ENCODE measurements at regions not wholly inside any gene's neighbourhood (a gene's known extent, or its start where the extent isn't known, plus 50 kb on each side); places are given as distances from the start of the nearest gene placed in this dataset.

GRCh38 chr2:118219611-118220010 is 131.3 kb downstream of the INSIG2 start:
- Histone ChIP-seq H3K4me2 (ENCODE audit: low read length) (no peak overlapping the region), H3K9me3 (ENCODE audit: control insufficient read depth, insufficient read depth, low read length) (no peaks in the 10 kb centered on the region), H4K20me1 (ENCODE audit: control insufficient read depth, insufficient read depth, low read depth, low read length) (no peaks in the 10 kb centered on the region), H3K27ac (ENCODE audit: low read depth, low read length) (no peak overlapping the region), H3K36me3 (ENCODE audit: control insufficient read depth, low read length) (no peaks in the 10 kb centered on the region), H3K9me2 (replicated peaks; ENCODE audit: control insufficient read depth, low read length) (no peaks in the 10 kb centered on the region), H3F3A (ENCODE audit: control insufficient read depth, insufficient read depth) (0 out of 2 replicates have a peak, but pooled peaks cover 2% of the 10 kb centered on the region), H3K4me3 (ENCODE audit: low read length) (no peak overlapping the region), H3K79me2 (ENCODE audit: control insufficient read depth, low read length) (no peaks in the 10 kb centered on the region), H3K4me1 (ENCODE audit: control insufficient read depth, low read length) (peaks cover 13% of the 10 kb centered on the region), H3K27me3 (ENCODE audit: control insufficient read depth, low read length) (peaks cover 38% of the 10 kb centered on the region)
- no peak for TF ChIP-seq CTCF (IDR thresholded peaks at IDR 0.05; ENCODE audit: low read depth, low read length, poor library complexity, severe bottlenecking)

GRCh38 chr2:118216224-118216623 is 128.0 kb downstream of the INSIG2 start:
- H3K36me3 ChIP-seq (ENCODE audit: control insufficient read depth, low read length), result no peaks in the 10 kb centered on the region
- no peaks in the 10 kb centered on the region for H3K4me1 ChIP-seq (ENCODE audit: control insufficient read depth, low read length)
- no peaks in the 10 kb centered on the region for H3K79me2 ChIP-seq (ENCODE audit: control insufficient read depth, low read length)
- no peak overlapping the region for H3K4me3 ChIP-seq (ENCODE audit: low read length)
- H3K9me3 ChIP-seq (ENCODE audit: control insufficient read depth, insufficient read depth, low read length), result no peaks in the 10 kb centered on the region
- no peak overlapping the region for H3K27ac ChIP-seq (ENCODE audit: low read depth, low read length)
- TF ChIP-seq CTCF (IDR thresholded peaks at IDR 0.05; ENCODE audit: low read depth, low read length, poor library complexity, severe bottlenecking) (no peak), EZH2phosphoT487 (IDR thresholded peaks at IDR 0.05; ENCODE audit: borderline replicate concordance, low read length) (no peak)
- peaks cover 15% of the 10 kb centered on the region for H3K27me3 ChIP-seq (ENCODE audit: control insufficient read depth, low read length)
- no peak overlapping the region for H3K4me2 ChIP-seq (ENCODE audit: low read length)
- no peaks in the 10 kb centered on the region for H3K9me2 ChIP-seq (replicated peaks; ENCODE audit: control insufficient read depth, low read length)
- no peaks in the 10 kb centered on the region for H3F3A ChIP-seq (ENCODE audit: control insufficient read depth, insufficient read depth)
- no peaks in the 10 kb centered on the region for H4K20me1 ChIP-seq (ENCODE audit: control insufficient read depth, insufficient read depth, low read depth, low read length)

GRCh38 chr2:118209727-118210126 is 121.5 kb downstream of the INSIG2 start:
- TF ChIP-seq CTCF (IDR thresholded peaks at IDR 0.05; ENCODE audit: low read depth, low read length, poor library complexity, severe bottlenecking) (no peak), EZH2phosphoT487 (IDR thresholded peaks at IDR 0.05; ENCODE audit: borderline replicate concordance, low read length) (no peak)
- no peaks in the 10 kb centered on the region for H3K36me3 ChIP-seq (ENCODE audit: control insufficient read depth, low read length)
- no peaks in the 10 kb centered on the region for H3K79me2 ChIP-seq (ENCODE audit: control insufficient read depth, low read length)
- H3K9me3 ChIP-seq (ENCODE audit: control insufficient read depth, insufficient read depth, low read length), result no peaks in the 10 kb centered on the region
- no peaks in the 10 kb centered on the region for H3F3A ChIP-seq (ENCODE audit: control insufficient read depth, insufficient read depth)
- no peak overlapping the region for H3K4me2 ChIP-seq (ENCODE audit: low read length)
- H3K27me3 ChIP-seq (ENCODE audit: control insufficient read depth, low read length), result peaks cover 12% of the 10 kb centered on the region
- H3K9me2 ChIP-seq (replicated peaks; ENCODE audit: control insufficient read depth, low read length), result no peaks in the 10 kb centered on the region
- no peaks in the 10 kb centered on the region for H3K4me1 ChIP-seq (ENCODE audit: control insufficient read depth, low read length)
- no peak overlapping the region for H3K4me3 ChIP-seq (ENCODE audit: low read length)
- H3K27ac ChIP-seq (ENCODE audit: low read depth, low read length), result no peak overlapping the region
- H4K20me1 ChIP-seq (ENCODE audit: control insufficient read depth, insufficient read depth, low read depth, low read length), result no peaks in the 10 kb centered on the region

- H3K9me3 ChIP-seq (ENCODE audit: control insufficient read depth, insufficient read depth, low read length), result no peaks in the 10 kb centered on the region
- no peak overlapping the region for H3K4me2 ChIP-seq (ENCODE audit: low read length)
- no peaks in the 10 kb centered on the region for H3K36me3 ChIP-seq (ENCODE audit: control insufficient read depth, low read length)
- no peaks in the 10 kb centered on the region for H4K20me1 ChIP-seq (ENCODE audit: control insufficient read depth, insufficient read depth, low read depth, low read length)
- no peak overlapping the region for H3K27ac ChIP-seq (ENCODE audit: low read depth, low read length)
- H3K4me1 ChIP-seq (ENCODE audit: control insufficient read depth, low read length), result no peaks in the 10 kb centered on the region
- no peaks in the 10 kb centered on the region for H3K9me2 ChIP-seq (replicated peaks; ENCODE audit: control insufficient read depth, low read length)
- TF ChIP-seq CTCF (IDR thresholded peaks at IDR 0.05; ENCODE audit: low read depth, low read length, poor library complexity, severe bottlenecking), result no peak
- TF ChIP-seq EZH2phosphoT487 (IDR thresholded peaks at IDR 0.05; ENCODE audit: borderline replicate concordance, low read length), result no peak
- H3K79me2 ChIP-seq (ENCODE audit: control insufficient read depth, low read length), result no peaks in the 10 kb centered on the region
- peaks cover 12% of the 10 kb centered on the region for H3K27me3 ChIP-seq (ENCODE audit: control insufficient read depth, low read length)
- no peak overlapping the region for H3K4me3 ChIP-seq (ENCODE audit: low read length)
- no peaks in the 10 kb centered on the region for H3F3A ChIP-seq (ENCODE audit: control insufficient read depth, insufficient read depth)
These were observed 119.6 kb downstream of the INSIG2 start for GRCh38 chr2:118207889-118208288.

Data from DOHH2 (cell line).